ENCODE measurements at regions not wholly inside any gene's neighbourhood (a gene's known extent, or its start where the extent isn't known, plus 50 kb on each side); places are given as distances from the start of the nearest gene placed in this dataset.
"Not testable (repeated sequence)": the region's sequence is repeated elsewhere in the genome, so short reads cannot be mapped to it uniquely, and the experiment has no call there.

DNA sequence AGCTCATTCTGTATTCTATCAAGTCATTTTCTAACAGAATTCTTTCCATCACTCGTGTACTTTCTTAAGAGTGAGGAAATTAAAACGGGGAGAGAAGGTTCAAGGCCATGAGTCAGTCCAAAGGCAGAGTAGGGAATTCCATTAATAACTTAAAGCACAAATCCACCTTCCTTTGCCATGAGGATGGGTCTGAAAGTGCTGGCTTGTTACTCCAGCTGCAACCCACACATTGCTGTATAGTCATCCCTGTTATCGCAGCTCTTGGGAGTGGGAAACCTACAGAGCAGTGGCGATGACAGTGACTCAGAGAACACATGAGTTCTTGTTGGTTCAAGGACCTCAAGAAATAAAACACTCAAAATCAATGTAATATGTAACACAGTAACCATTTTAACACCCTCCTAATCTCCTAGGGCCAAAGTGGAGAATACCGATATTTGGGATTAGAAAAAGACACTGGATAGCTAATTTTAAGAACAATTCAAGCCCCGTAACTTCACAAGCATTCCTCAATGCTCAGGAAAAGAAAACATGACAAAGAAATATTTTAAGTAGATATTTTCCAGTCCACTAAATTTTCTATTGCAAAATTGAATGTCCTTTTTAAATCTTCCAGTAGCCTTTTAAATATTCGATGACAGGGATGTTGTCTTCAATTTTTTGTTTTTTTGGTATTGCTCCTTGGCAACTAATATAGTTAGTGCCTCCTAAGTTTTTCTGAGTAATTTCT is 179.9 kb upstream of the THBS1 start:
- DNase-seq (ENCODE audit: low read depth in 1 of 2, low spot score in 1 of 2): no peak

- no peak for DNase-seq (ENCODE audit: low read depth in 1 of 2, low spot score in 1 of 2)
Measured at GRCh38 chr15:39403640-39404117, 177.2 kb upstream of the THBS1 start.

GRCh38 chr15:39404767-39405181 is 176.1 kb upstream of the THBS1 start:
- DNase-seq (ENCODE audit: low read depth in 1 of 2, low spot score in 1 of 2): no peak

DNA sequence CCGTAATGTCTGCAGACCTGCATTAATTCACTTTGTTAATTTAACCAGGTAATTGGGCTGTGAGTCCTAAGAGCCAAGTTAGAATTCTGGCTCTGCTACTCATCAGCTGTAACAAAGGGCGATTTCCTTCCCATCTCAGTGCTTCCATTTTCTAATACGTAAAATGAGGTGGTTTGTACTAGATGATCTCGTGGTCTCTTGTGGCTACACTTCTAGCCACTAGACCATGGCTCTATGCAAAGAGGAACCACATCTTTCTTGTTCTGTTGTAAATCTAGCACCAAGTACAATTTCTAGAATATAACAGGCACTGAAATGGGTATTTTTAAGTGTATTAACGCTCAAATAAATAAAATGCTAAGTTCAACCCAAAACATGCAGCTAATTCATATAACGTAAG is 174.4 kb upstream of the THBS1 start:
- DNase-seq (ENCODE audit: low read depth in 1 of 2, low spot score in 1 of 2): no peak

- DNase-seq (ENCODE audit: low read depth in 1 of 2, low spot score in 1 of 2): no peak
Measured at GRCh38 chr15:39407116-39407515, 173.8 kb upstream of the THBS1 start.

- DNase-seq (ENCODE audit: low read depth in 1 of 2, low spot score in 1 of 2): no peak
Measured at GRCh38 chr15:39409876-39410530, 170.9 kb upstream of the THBS1 start.

GRCh38 chr15:39411102-39411989 is 169.5 kb upstream of the THBS1 start:
- no peak for DNase-seq (ENCODE audit: low read depth in 1 of 2, low spot score in 1 of 2)

DNA sequence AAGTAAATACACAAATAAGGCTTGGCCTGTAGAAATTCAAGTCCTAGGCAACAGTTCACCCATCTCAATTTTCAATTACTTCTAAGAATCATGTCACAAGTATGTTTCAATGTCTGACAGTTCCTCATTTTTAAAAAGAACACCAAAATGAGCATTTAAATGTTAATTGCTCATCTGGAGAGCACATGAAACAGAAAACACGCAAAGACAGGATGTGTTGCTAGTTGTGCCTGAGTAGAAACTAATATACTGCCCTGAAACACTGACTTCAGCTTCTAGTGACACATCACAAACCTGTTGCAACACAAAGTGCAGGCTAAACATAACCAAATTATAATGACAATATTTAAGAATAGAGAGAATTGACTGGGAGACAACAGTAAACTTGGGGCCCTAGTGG is 167.3 kb upstream of the THBS1 start:
- no peak for DNase-seq (ENCODE audit: low read depth in 1 of 2, low spot score in 1 of 2)

DNA sequence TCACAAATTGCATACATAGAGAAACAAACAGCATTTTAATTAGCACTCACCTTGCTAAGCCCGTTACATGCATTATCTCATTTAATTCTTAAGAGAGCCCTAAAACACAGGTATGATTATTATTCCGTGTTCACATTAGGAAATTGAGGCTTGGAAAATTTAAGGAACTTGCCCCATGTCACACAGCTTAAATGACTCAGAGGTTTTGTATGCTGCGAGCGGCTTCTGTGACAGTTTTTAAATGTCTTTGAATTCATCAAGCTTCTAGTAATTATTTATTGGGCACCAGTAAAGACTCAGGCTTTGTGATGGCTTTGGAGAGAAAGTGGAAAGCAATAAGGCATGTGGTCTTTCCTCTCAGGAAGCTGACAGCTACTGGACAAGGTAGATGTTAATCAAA is 166.7 kb upstream of the THBS1 start:
- DNase-seq (ENCODE audit: low read depth in 1 of 2, low spot score in 1 of 2): no peak

- DNase-seq (ENCODE audit: low read depth in 1 of 2, low spot score in 1 of 2): no peak
Measured at GRCh38 chr15:39415634-39416033, 165.2 kb upstream of the THBS1 start.

GRCh38 chr15:39416258-39416657 is 164.6 kb upstream of the THBS1 start:
- no peak for DNase-seq (ENCODE audit: low read depth in 1 of 2, low spot score in 1 of 2)

DNA sequence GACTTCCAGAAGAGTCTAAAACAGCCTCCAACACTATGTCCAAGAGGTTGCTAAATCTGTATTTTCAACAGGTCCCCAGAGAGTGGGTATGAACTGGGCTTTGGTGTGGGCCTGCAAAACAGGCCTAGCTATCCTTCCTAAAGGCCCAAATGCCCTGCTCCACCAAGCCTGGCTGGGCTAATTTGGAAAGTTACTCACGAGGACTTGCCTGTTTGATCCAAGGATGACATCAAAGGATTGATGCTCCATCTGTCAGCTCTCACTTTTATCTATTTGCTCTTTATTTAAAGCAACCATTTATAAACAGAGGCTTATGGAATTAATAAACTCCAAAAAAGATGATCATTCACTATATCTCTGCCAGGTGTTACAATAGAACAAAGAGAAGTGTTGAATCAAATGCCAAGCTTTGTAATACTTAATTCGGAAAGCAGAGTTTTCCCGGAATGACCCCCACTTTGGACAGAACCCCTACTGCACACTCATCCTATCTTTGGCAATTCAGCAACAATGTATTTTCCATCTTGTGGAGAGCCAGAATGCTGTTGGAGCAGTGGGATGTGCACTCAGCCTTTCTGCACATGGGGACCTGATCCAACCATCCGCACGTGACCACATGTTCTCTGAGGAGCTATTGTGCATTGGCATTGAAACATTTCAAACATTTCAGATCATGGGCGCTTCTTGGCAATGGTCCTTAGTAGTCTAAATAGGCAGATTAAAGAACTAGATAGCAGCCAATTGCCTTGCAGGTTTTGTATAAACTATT is 163.3 kb upstream of the THBS1 start:
- no peak for DNase-seq (ENCODE audit: low read depth in 1 of 2, low spot score in 1 of 2)

DNA sequence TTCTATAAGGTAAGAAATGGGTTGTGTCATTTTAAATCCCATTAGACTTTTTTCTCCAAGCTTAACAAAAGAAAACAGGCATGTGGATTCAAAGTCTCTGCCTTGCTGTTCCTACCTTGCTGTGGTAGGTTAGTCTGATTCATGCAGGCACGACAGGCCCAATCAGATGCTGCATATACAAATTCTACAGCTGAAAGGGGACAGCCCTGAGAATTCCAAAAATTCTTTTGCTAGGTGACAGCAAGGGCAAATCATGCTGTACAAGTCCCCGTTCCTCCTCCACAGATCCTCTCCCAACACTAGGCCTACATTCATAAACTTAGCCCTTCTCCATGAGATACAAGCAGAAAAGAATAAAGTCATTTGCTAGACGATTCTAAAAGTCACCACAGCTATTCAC is 161.2 kb upstream of the THBS1 start:
- no peak for DNase-seq (ENCODE audit: low read depth in 1 of 2, low spot score in 1 of 2)

DNA sequence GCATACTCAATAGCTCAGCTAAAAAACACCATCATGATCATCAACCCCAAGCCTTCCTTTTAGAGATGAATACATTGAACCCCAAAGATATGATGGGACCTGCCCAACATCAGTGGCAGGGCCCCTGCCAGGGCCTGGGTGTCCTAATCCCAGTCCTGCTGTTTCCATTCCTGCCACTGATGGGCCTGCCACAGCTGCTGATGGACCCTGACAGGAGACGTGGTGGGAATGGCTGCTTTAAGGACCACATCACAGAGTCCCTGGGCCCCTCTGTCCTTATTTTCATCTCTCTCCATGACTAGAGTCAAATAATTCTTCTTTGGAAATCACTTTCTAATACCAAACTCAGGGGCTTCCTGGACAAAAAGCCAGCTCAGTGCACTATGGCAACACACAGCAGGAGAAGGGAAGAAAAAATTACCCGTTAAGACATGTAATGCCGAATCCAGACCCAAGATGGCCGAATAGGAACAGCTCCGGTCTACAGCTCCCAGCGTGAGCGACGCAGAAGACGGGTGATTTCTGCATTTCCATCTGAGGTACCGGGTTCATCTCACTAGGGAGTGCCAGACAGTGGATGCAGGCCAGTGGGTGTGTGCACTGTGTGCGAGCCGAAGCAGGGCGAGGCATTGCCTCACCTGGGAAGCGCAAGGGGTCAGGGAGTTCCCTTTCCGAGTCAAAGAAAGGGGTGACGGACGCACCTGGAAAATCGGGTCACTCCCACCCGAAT is 160.6 kb upstream of the THBS1 start:
- DNase-seq (ENCODE audit: low read depth in 1 of 2, low spot score in 1 of 2): not testable (repeated sequence)

- not testable (repeated sequence) for DNase-seq (ENCODE audit: low read depth in 1 of 2, low spot score in 1 of 2)
Measured at GRCh38 chr15:39420853-39421192, 160.1 kb upstream of the THBS1 start.

GRCh38 chr15:39426552-39427532 is 154.0 kb upstream of the THBS1 start:
- peak; percentile 26 to 76 for DNase-seq (ENCODE audit: low read depth in 1 of 2, low spot score in 1 of 2)

DNA sequence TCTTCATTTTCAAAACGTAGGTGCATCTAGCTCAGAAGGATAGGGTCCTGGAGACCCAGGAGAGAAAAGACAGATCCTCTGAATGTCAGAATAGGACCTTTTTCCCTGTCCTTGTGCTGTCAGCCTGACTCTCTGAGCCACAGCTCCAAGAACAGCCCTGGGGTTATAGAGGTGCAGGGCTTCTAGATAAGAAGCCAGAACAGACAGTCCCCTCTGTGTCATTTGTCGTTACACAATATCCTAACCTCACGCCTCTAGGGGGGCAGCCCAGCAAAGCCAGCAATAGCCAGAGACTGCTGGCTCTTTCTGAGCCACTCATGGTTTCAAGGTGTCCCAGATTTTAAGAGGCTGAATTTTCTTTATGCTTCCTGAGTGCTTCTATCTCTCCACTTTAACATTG is 153.2 kb upstream of the THBS1 start:
- DNase-seq (ENCODE audit: low read depth in 1 of 2, low spot score in 1 of 2): no peak

- peak in 1 of 2 donors; percentile 25 for DNase-seq (ENCODE audit: low read depth in 1 of 2, low spot score in 1 of 2)
Measured at GRCh38 chr15:39429898-39430357, 151.0 kb upstream of the THBS1 start.

GRCh38 chr15:39430389-39430788 is 150.5 kb upstream of the THBS1 start:
- no peak for DNase-seq (ENCODE audit: low read depth in 1 of 2, low spot score in 1 of 2)

All from activated CD4-positive, alpha-beta T cell treated with anti-CD3 and anti-CD28 coated beads, Interleukin-2, amount 50 U/mL, for 24 hours (primary cell).